HEK293 (cell line): ENCODE measurements at regions not wholly inside any gene's neighbourhood (a gene's known extent, or its start where the extent isn't known, plus 50 kb on each side); places are given as distances from the start of the nearest gene placed in this dataset.

Experiments used
- CTCF ChIP-seq: fragments of 450-650 bp; formaldehyde crosslinking; IDR thresholded peaks from 2 replicates; pipeline ENCODE4 v1.5.1; 2016; ENCODE audit warnings: missing biosample characterization, missing genetic modification characterization
- KLF16 ChIP-seq: fragments of 450-650 bp; formaldehyde crosslinking; IDR thresholded peaks from 2 replicates; pipeline ENCODE4 v1.5.1; 2017; ENCODE audit warnings: missing biosample characterization, missing genetic modification characterization
- YY1 ChIP-seq: fragments of 450-650 bp; formaldehyde crosslinking; IDR thresholded peaks from 2 replicates; pipeline ENCODE4 v1.5.1; 2018; ENCODE audit warnings: missing biosample characterization, missing genetic modification characterization
- ZNF140 ChIP-seq: fragments of 450-650 bp; formaldehyde crosslinking; IDR thresholded peaks from 2 replicates; pipeline ENCODE4 v1.5.1; 2016; ENCODE audit warnings: missing biosample characterization, missing genetic modification characterization
- ZNF501 ChIP-seq: fragments of 450-650 bp; formaldehyde crosslinking; IDR thresholded peaks from 2 replicates; pipeline ENCODE4 v1.5.1; 2016; ENCODE audit warnings: missing biosample characterization, missing genetic modification characterization
- TF ChIP-seq, protein P1 (sequence below): fragments of 450-650 bp; formaldehyde crosslinking; IDR thresholded peaks from 2 replicates; pipeline ENCODE4 v1.5.1; 2016; ENCODE audit warnings: missing biosample characterization, missing genetic modification characterization

DNA sequence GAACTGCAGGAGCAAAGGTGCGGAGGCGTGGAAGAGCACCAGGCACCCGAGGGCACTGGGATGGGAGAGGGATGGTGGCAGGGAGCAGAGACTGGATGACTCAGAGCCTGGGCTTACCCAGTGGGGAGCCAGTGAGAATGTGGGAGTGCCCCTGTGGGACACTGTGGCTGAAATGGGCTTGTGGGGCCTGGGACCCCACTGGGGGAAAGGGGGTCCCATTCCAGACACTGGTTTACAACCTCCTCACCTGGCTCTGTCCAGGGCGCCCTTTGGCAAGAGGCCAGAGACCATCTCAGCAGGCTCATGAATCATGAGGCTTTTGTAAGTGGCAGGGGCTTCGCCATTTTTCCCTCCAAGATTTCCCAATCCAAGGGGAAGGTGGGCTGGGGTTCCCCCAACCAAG is 124.0 kb upstream of the MAFB start:
- TF ChIP-seq YY1 (tag by site-specific recombination) = no peak
- TF ChIP-seq, protein P1, sequence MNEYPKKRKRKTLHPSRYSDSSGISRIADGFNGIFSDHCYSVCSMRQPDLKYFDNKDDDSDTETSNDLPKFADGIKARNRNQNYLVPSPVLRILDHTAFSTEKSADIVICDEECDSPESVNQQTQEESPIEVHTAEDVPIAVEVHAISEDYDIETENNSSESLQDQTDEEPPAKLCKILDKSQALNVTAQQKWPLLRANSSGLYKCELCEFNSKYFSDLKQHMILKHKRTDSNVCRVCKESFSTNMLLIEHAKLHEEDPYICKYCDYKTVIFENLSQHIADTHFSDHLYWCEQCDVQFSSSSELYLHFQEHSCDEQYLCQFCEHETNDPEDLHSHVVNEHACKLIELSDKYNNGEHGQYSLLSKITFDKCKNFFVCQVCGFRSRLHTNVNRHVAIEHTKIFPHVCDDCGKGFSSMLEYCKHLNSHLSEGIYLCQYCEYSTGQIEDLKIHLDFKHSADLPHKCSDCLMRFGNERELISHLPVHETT (tag by site-specific recombination) = no peak
- no peak for TF ChIP-seq CTCF
- TF ChIP-seq ZNF140 (tag by site-specific recombination) = no peak
- TF ChIP-seq ZNF501 = no peak
- TF ChIP-seq KLF16 (tag by site-specific recombination) = no peak
